ENCODE measurements at regions not wholly inside any gene's neighbourhood (a gene's known extent, or its start where the extent isn't known, plus 50 kb on each side); places are given as distances from the start of the nearest gene placed in this dataset.

GRCh38 chr3:76096836-76097588 is 311.7 kb upstream of the ZNF717 start:
- no peak overlapping the region for H3K4me3 ChIP-seq (ENCODE audit: low read depth, low read length)
- no peak for DNase-seq (ENCODE audit: low read depth)
- no peak for TF ChIP-seq CTCF (IDR thresholded peaks at IDR 0.05; ENCODE audit: insufficient read depth, low read length)

- no peak for DNase-seq (ENCODE audit: low read depth)
- no peak overlapping the region for H3K4me3 ChIP-seq (ENCODE audit: low read depth, low read length)
- TF ChIP-seq CTCF (IDR thresholded peaks at IDR 0.05; ENCODE audit: insufficient read depth, low read length) = no peak
Observed at GRCh38 chr3:76097589-76097969, 312.2 kb upstream of the ZNF717 start.

- no peak for TF ChIP-seq CTCF (IDR thresholded peaks at IDR 0.05; ENCODE audit: insufficient read depth, low read length)
- H3K4me3 ChIP-seq (ENCODE audit: low read depth, low read length) = no peak overlapping the region
- no peak for DNase-seq (ENCODE audit: low read depth)
Observed at GRCh38 chr3:76099956-76100355, 314.6 kb upstream of the ZNF717 start.

- H3K4me3 ChIP-seq (ENCODE audit: low read depth, low read length) = no peak overlapping the region
- DNase-seq (ENCODE audit: low read depth) = peak; percentile 25
- TF ChIP-seq CTCF (IDR thresholded peaks at IDR 0.05; ENCODE audit: insufficient read depth, low read length) = peak; percentile 60
Observed at GRCh38 chr3:76107935-76108570, 322.7 kb upstream of the ZNF717 start.

- DNase-seq (ENCODE audit: low read depth) = no peak
- no peak for TF ChIP-seq CTCF (IDR thresholded peaks at IDR 0.05; ENCODE audit: insufficient read depth, low read length)
- H3K4me3 ChIP-seq (ENCODE audit: low read depth, low read length) = no peak overlapping the region
Observed at GRCh38 chr3:76111808-76112207, 326.5 kb upstream of the ZNF717 start.

GRCh38 chr3:76122007-76122406 is 336.7 kb upstream of the ZNF717 start:
- DNase-seq (ENCODE audit: low read depth) = no peak
- no peak for TF ChIP-seq CTCF (IDR thresholded peaks at IDR 0.05; ENCODE audit: insufficient read depth, low read length)
- no peak overlapping the region for H3K4me3 ChIP-seq (ENCODE audit: low read depth, low read length)

All from fibroblast of the aortic adventitia (primary cell).